ENCODE measurements at regions not wholly inside any gene's neighbourhood (a gene's known extent, or its start where the extent isn't known, plus 50 kb on each side); places are given as distances from the start of the nearest gene placed in this dataset.
"Not testable (repeated sequence)": the region's sequence is repeated elsewhere in the genome, so short reads cannot be mapped to it uniquely, and the experiment has no call there.

GRCh38 chr7:52781250-52781649 is 254.2 kb upstream of the POM121L12 start:
- no peak for DNase-seq (ENCODE audit: low read depth in 1 of 2, low spot score in 1 of 2)

GRCh38 chr7:52779004-52779403 is 256.4 kb upstream of the POM121L12 start:
- no peak for DNase-seq (ENCODE audit: low read depth in 1 of 2, low spot score in 1 of 2)

- no peak for DNase-seq (ENCODE audit: low read depth in 1 of 2, low spot score in 1 of 2)
Measured at GRCh38 chr7:52777051-52777822, 258.2 kb upstream of the POM121L12 start.

- DNase-seq (ENCODE audit: low read depth in 1 of 2, low spot score in 1 of 2) = no peak
Measured at GRCh38 chr7:52775876-52776275, 259.6 kb upstream of the POM121L12 start.

GRCh38 chr7:52771177-52771576 is 264.3 kb upstream of the POM121L12 start:
- no peak for DNase-seq (ENCODE audit: low read depth in 1 of 2, low spot score in 1 of 2)

GRCh38 chr7:52764492-52765169 is 270.8 kb upstream of the POM121L12 start:
- DNase-seq (ENCODE audit: low read depth in 1 of 2, low spot score in 1 of 2) = no peak

GRCh38 chr7:52758356-52758755 is 277.1 kb upstream of the POM121L12 start:
- no peak for DNase-seq (ENCODE audit: low read depth in 1 of 2, low spot score in 1 of 2)

- DNase-seq (ENCODE audit: low read depth in 1 of 2, low spot score in 1 of 2) = no peak
Measured at GRCh38 chr7:52753855-52754254, 281.6 kb upstream of the POM121L12 start.

- DNase-seq (ENCODE audit: low read depth in 1 of 2, low spot score in 1 of 2) = no peak
Measured at GRCh38 chr7:52752891-52753290, 282.5 kb upstream of the POM121L12 start.

- no peak for DNase-seq (ENCODE audit: low read depth in 1 of 2, low spot score in 1 of 2)
Measured at GRCh38 chr7:52749880-52750279, 285.6 kb upstream of the POM121L12 start.

GRCh38 chr7:52747817-52748216 is 287.6 kb upstream of the POM121L12 start:
- DNase-seq (ENCODE audit: low read depth in 1 of 2, low spot score in 1 of 2) = no peak

- no peak for DNase-seq (ENCODE audit: low read depth in 1 of 2, low spot score in 1 of 2)
Measured at GRCh38 chr7:52741670-52742290, 293.7 kb upstream of the POM121L12 start.

GRCh38 chr7:52735656-52736055 is 299.8 kb upstream of the POM121L12 start:
- DNase-seq (ENCODE audit: low read depth in 1 of 2, low spot score in 1 of 2) = no peak

GRCh38 chr7:52728683-52729082 is 306.8 kb upstream of the POM121L12 start:
- not testable (repeated sequence) for DNase-seq (ENCODE audit: low read depth in 1 of 2, low spot score in 1 of 2)

GRCh38 chr7:52727632-52728031 is 307.8 kb upstream of the POM121L12 start:
- DNase-seq (ENCODE audit: low read depth in 1 of 2, low spot score in 1 of 2) = no peak

- no peak for DNase-seq (ENCODE audit: low read depth in 1 of 2, low spot score in 1 of 2)
Measured at GRCh38 chr7:52726986-52727385, 308.4 kb upstream of the POM121L12 start.

GRCh38 chr7:52726493-52726892 is 308.9 kb upstream of the POM121L12 start:
- no peak for DNase-seq (ENCODE audit: low read depth in 1 of 2, low spot score in 1 of 2)

GRCh38 chr7:52723606-52724005 is 311.8 kb upstream of the POM121L12 start:
- no peak for DNase-seq (ENCODE audit: low read depth in 1 of 2, low spot score in 1 of 2)

GRCh38 chr7:52720856-52721255 is 314.6 kb upstream of the POM121L12 start:
- no peak for DNase-seq (ENCODE audit: low read depth in 1 of 2, low spot score in 1 of 2)

- DNase-seq (ENCODE audit: low read depth in 1 of 2, low spot score in 1 of 2) = no peak
Measured at GRCh38 chr7:52719677-52720076, 315.8 kb upstream of the POM121L12 start.

- DNase-seq (ENCODE audit: low read depth in 1 of 2, low spot score in 1 of 2) = no peak
Measured at GRCh38 chr7:52715701-52716100, 319.7 kb upstream of the POM121L12 start.

- no peak for DNase-seq (ENCODE audit: low read depth in 1 of 2, low spot score in 1 of 2)
Measured at GRCh38 chr7:52712938-52713337, 322.5 kb upstream of the POM121L12 start.
